Mammary epithelial cell (primary cell): ENCODE measurements at regions not wholly inside any gene's neighbourhood (a gene's known extent, or its start where the extent isn't known, plus 50 kb on each side); places are given as distances from the start of the nearest gene placed in this dataset.

Source experiments
- CTCF ChIP-seq, 2 donors: IDR thresholded peaks in 1 of 2; conservative IDR thresholded peaks in 1 of 2; 2 replicates each; pipeline ENCODE4 v1.5.1; 2011 to 2012; ENCODE audit warnings: inconsistent platforms in 2 of 2, low read length in 2 of 2, mild to moderate bottlenecking in 2 of 2, control low read depth in 1 of 2, low read depth in 1 of 2; ENCODE audit not compliant: insufficient read depth in 1 of 2; ENCODE audit errors: extremely low read depth in 1 of 2
- EZH2 ChIP-seq: IDR thresholded peaks from 2 replicates; pipeline ENCODE4 v1.6.1; 2012; ENCODE audit warnings: low read length, inconsistent platforms, borderline replicate concordance

DNA sequence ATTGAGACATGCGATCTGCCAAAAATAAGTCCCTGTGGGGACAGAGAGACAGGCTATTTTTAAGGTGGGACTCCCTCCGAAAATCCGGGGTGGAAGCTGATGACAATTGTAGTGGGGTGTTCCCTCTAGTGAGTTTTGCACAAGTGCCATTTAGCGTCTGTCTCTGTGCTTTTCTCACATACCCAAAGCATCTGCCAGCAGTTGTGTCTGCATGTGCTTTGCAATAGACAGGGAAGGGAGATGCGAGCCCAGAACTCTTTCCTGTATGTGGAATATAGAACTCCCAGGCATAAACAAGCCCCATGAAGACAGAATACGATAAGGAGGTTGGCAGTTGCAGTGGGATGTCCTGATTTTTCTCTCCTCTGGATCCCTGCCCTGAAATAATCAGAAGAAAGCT lies 282.7 kb upstream of the XYLT1 start:
- TF ChIP-seq CTCF (conservative IDR thresholded peaks at IDR 0.05 in 1 of 2, IDR thresholded peaks at IDR 0.05 in 1 of 2; ENCODE audit: extremely low read depth in 1 of 2, insufficient read depth in 1 of 2, low read depth in 1 of 2, low read length in 2 of 2): no peak
- no peak for TF ChIP-seq EZH2
